GM13976 (cell line): ENCODE measurements at regions not wholly inside any gene's neighbourhood (a gene's known extent, or its start where the extent isn't known, plus 50 kb on each side); places are given as distances from the start of the nearest gene placed in this dataset.

ENCODE experiments used
- DNase-seq: peaks from one replicate; pipeline ENCODE4 v3.0.0; 2012; ENCODE audit warnings: low spot score
- CTCF ChIP-seq: IDR thresholded peaks from 2 replicates; pipeline ENCODE4 v1.5.1; 2012; ENCODE audit warnings: borderline replicate concordance, mild to moderate bottlenecking; ENCODE audit not compliant: insufficient read depth; ENCODE audit errors: extremely low read depth, missing control alignments, control extremely low read depth
- in situ Hi-C: fragments of 300-500 bp; cut with MboI; formaldehyde crosslinking; loops from one replicate; pipeline ENCODE4 v1.12.0; 2022; ENCODE audit warnings: low sequenced_read_pairs, mixed read lengths, inconsistent platforms; ENCODE audit not compliant: unreplicated experiment

- in situ Hi-C loops = no loop called here
- TF ChIP-seq CTCF = no peak
- no peak for DNase-seq
Observed at GRCh38 chr6:159470397-159470796, 222.6 kb downstream of the SOD2 start.

GRCh38 chr6:159469443-159469842 lies 223.6 kb downstream of the SOD2 start:
- in situ Hi-C loops = no loop called here
- no peak for DNase-seq
- TF ChIP-seq CTCF = no peak

- in situ Hi-C loops = no loop called here
- TF ChIP-seq CTCF = no peak
- no peak for DNase-seq
Observed at GRCh38 chr6:159468994-159469393, 224.0 kb downstream of the SOD2 start.

GRCh38 chr6:159467473-159468041 lies 225.5 kb downstream of the SOD2 start:
- TF ChIP-seq CTCF = no peak
- in situ Hi-C loops = no loop called here
- peak; percentile 68 for DNase-seq

- in situ Hi-C loops = no loop called here
- no peak for TF ChIP-seq CTCF
- DNase-seq = no peak
Observed at GRCh38 chr6:159466926-159467325, 226.1 kb downstream of the SOD2 start.

GRCh38 chr6:159464816-159465215 lies 228.2 kb downstream of the SOD2 start:
- in situ Hi-C loops = no loop called here
- DNase-seq = no peak
- no peak for TF ChIP-seq CTCF
